Lower lobe of right lung (tissue), 2 donors: ENCODE measurements at regions not wholly inside any gene's neighbourhood (a gene's known extent, or its start where the extent isn't known, plus 50 kb on each side); places are given as distances from the start of the nearest gene placed in this dataset.

Experiments
- ATAC-seq, 2 donors: fragments of 200-7000 bp; cut with Tn5 transposase; one replicate each; pipeline ENCODE4 v1.9.1; 2020 to 2022; ENCODE audit warnings: mild to moderate bottlenecking in 2 of 2, moderate library complexity in 2 of 2
- DNase-seq: peaks from one replicate; pipeline ENCODE4 v3.0.0-alpha.2; 2020
- H3K27ac ChIP-seq: fragments of 200-600 bp; one replicate; pipeline ENCODE4 v1.8.0; 2022
- H3K27me3 ChIP-seq: fragments of 200-600 bp; one replicate; pipeline ENCODE4 v1.8.0; 2022; ENCODE audit warnings: low read depth
- H3K36me3 ChIP-seq: fragments of 200-600 bp; one replicate; pipeline ENCODE4 v1.8.0; 2022; ENCODE audit warnings: mild to moderate bottlenecking
- H3K4me1 ChIP-seq: fragments of 200-600 bp; one replicate; pipeline ENCODE4 v1.8.0; 2022
- H3K4me3 ChIP-seq: fragments of 200-600 bp; one replicate; pipeline ENCODE4 v1.8.0; 2022; ENCODE audit warnings: mild to moderate bottlenecking
- H3K9me3 ChIP-seq: fragments of 200-600 bp; one replicate; pipeline ENCODE4 v1.8.0; 2022
- CTCF ChIP-seq: fragments of 200-600 bp; IDR thresholded peaks from one replicate; pipeline ENCODE4 v1.8.0; 2022; ENCODE audit warnings: antibody characterized with exemption, mild to moderate bottlenecking
- intact Hi-C: fragments of 100-400 bp; cut with DNase I; formaldehyde crosslinking; loops from one replicate; pipeline ENCODE4 v1.11.0; 2022
- donor health status: DM: no; HTN: yes; CAD: no; lungs with severe emphysema.

- ATAC-seq (no peak), DNase-seq (no peak)
- Histone ChIP-seq H3K27ac (no peak overlapping the region), H3K36me3 (no peaks in the 10 kb centered on the region), H3K27me3 (no peaks in the 10 kb centered on the region), H3K9me3 (no peaks in the 10 kb centered on the region), H3K4me1 (no peaks in the 10 kb centered on the region), H3K4me3 (no peak overlapping the region)
- no peak for TF ChIP-seq CTCF
- intact Hi-C loops: no loop called here
Observed at GRCh38 chr19:28531979-28532378, 681.0 kb downstream of the UQCRFS1 start.

DNA sequence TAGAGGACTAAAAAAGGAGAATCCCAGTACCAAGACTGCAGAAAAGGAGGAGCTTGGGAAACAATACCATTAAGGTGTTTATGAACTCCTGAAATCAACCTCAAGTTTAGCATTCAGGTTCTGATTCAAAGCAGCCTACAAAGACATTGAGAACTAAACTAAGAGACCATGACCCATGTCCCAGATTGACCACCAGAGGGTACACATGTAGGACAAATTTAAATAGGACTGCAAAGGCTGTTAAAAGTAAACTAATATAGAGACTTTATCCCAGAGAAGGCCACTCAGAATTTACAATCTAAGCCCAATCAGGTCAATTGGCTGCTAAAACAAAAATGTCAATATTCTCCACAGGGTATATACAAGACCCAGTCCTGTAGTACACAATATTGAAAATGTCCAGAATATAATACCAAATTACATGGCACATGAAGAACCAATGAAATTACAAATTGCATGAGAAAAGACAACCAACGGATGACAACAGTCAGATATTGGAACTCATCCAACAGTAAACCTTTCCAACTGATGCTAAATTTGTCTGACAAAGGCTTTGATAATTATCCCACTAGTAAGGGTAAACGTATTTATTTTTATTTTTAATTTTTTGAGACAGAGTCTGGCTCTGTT, 682.4 kb downstream of the UQCRFS1 start:
- no peaks in the 10 kb centered on the region for H3K36me3 ChIP-seq
- no peak for ATAC-seq
- intact Hi-C loops: no loop called here

DNA sequence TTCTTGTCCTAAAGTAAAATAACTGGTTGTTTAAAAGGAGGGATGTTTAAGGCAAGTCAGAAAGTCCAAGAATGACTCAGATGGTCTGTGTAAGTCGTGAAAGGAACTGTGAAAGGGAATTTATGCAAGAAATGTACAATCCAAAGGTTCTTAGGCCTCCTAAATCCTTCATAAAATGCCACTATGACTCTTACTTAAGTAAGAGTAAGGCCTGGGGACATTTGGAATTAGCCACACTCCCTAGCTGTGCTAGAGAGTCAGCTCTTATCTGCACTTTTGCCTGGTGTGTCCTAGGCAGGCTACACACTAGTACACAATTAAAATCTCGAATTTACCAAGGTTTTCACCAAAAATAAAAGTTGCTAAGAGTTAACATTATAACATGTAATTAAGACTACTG, 686.9 kb downstream of the UQCRFS1 start:
- H3K4me3 ChIP-seq: no peak overlapping the region
- H3K4me1 ChIP-seq: no peaks in the 10 kb centered on the region
- no peak overlapping the region for H3K27ac ChIP-seq
- ATAC-seq (no peak), DNase-seq (no peak)
- H3K9me3 ChIP-seq: no peaks in the 10 kb centered on the region
- intact Hi-C loops: no loop called here
- TF ChIP-seq CTCF: no peak
- H3K36me3 ChIP-seq: no peaks in the 10 kb centered on the region
- H3K27me3 ChIP-seq: no peaks in the 10 kb centered on the region

More for the DNA sequence above, 682.4 kb downstream of the UQCRFS1 start:
- Histone ChIP-seq H3K4me3 (no peak overlapping the region), H3K27me3 (no peaks in the 10 kb centered on the region), H3K27ac (no peak overlapping the region), H3K9me3 (no peaks in the 10 kb centered on the region), H3K4me1 (no peaks in the 10 kb centered on the region)
- TF ChIP-seq CTCF: no peak
- DNase-seq: no peak

DNA sequence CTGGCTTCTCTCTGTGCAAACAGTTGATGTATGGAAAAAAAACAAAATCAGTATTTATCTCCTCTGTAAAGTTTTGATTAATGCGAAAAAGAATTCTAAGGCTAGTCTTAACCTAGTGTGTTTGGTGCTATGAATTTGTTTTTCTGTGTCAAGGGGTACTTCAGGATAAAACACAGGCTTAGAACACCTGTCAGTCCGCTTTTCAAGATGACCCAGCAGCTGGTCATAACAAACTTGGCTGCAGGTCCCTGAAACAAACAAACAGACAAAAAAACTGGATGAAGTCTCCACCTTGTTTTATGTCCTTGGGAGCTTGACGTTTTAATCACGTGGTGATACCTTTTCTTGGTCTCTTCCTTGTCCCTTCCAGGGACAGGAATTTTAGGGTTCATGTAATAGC, 689.3 kb downstream of the UQCRFS1 start:
- no peak for TF ChIP-seq CTCF
- Histone ChIP-seq H3K4me1 (no peaks in the 10 kb centered on the region), H3K4me3 (no peak overlapping the region), H3K27me3 (no peaks in the 10 kb centered on the region), H3K36me3 (no peaks in the 10 kb centered on the region), H3K9me3 (no peaks in the 10 kb centered on the region), H3K27ac (no peak overlapping the region)
- intact Hi-C loops: no loop called here
- no peak for ATAC-seq
- DNase-seq: no peak

DNA sequence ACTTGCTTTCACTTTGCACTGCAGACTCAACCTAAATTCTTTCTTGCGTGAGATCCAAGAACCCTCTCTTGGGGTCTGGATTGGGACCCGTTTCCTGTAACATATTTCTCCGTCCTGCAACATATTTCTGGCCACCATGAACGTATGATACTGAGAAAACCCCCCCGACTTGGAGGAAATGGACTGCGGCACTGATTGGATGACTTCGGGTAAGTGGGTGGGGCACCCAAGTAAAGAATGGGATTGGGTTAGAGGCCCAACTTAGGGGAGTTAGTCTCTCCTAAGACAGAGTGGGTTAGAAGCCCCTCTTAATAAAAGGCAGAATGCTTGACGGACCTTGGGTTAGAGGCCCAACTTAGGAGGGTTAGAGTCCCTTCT, 690.4 kb downstream of the UQCRFS1 start:
- intact Hi-C loops: no loop called here
- TF ChIP-seq CTCF: no peak
- Histone ChIP-seq H3K4me1 (no peaks in the 10 kb centered on the region), H3K36me3 (no peaks in the 10 kb centered on the region), H3K27ac (no peak overlapping the region), H3K9me3 (no peaks in the 10 kb centered on the region), H3K27me3 (no peaks in the 10 kb centered on the region), H3K4me3 (no peak overlapping the region)
- ATAC-seq: no peak
- DNase-seq: no peak
